HEK293T (cell line): ENCODE measurements at regions not wholly inside any gene's neighbourhood (a gene's known extent, or its start where the extent isn't known, plus 50 kb on each side); places are given as distances from the start of the nearest gene placed in this dataset.

Experiments
- ARNT ChIP-seq: fragments of 450-650 bp; IDR thresholded peaks from 2 replicates; pipeline ENCODE4 v1.6.1; 2017; ENCODE audit warnings: mild to moderate bottlenecking
- BHLHE40 ChIP-seq: fragments of 450-650 bp; IDR thresholded peaks from 2 replicates; pipeline ENCODE4 v1.6.1; 2016; ENCODE audit warnings: mild to moderate bottlenecking, moderate library complexity, borderline replicate concordance
- CTBP1 ChIP-seq: fragments of 450-650 bp; IDR thresholded peaks from 2 replicates; pipeline ENCODE4 v1.6.1; 2016; ENCODE audit warnings: borderline replicate concordance
- ELF4 ChIP-seq: fragments of 450-650 bp; IDR thresholded peaks from 2 replicates; pipeline ENCODE4 v1.6.1; 2017; ENCODE audit warnings: antibody characterized with exemption
- FOXK2 ChIP-seq: fragments of 450-650 bp; IDR thresholded peaks from 2 replicates; pipeline ENCODE4 v1.6.1; 2016; ENCODE audit warnings: mild to moderate bottlenecking
- FOXM1 ChIP-seq: fragments of 450-650 bp; IDR thresholded peaks from 2 replicates; pipeline ENCODE4 v1.6.1; 2017; ENCODE audit warnings: mild to moderate bottlenecking, borderline replicate concordance
- HDGF ChIP-seq: fragments of 450-650 bp; IDR thresholded peaks from 2 replicates; pipeline ENCODE4 v1.6.1; 2017; ENCODE audit warnings: antibody characterized with exemption, borderline replicate concordance
- L3MBTL2 ChIP-seq: fragments of 450-650 bp; conservative IDR thresholded peaks from 2 replicates; pipeline ENCODE4 v1.6.1; 2016; ENCODE audit warnings: mild to moderate bottlenecking
- LEF1 ChIP-seq: fragments of 450-650 bp; IDR thresholded peaks from 2 replicates; pipeline ENCODE4 v1.6.1; 2017; ENCODE audit warnings: mild to moderate bottlenecking, borderline replicate concordance
- SP1 ChIP-seq: fragments of 450-650 bp; IDR thresholded peaks from 2 replicates; pipeline ENCODE4 v1.6.1; 2017
- SUZ12 ChIP-seq: fragments of 450-650 bp; IDR thresholded peaks from 2 replicates; pipeline ENCODE4 v1.6.1; 2016; ENCODE audit warnings: mild to moderate bottlenecking
- TARDBP ChIP-seq: fragments of 450-650 bp; IDR thresholded peaks from 2 replicates; pipeline ENCODE4 v1.6.1; 2016
- TF ChIP-seq, protein P1 (sequence below): fragments of 450-650 bp; IDR thresholded peaks from 2 replicates; pipeline ENCODE4 v1.6.1; 2016

- TF ChIP-seq TARDBP (no peak), HDGF (no peak), ELF4 (no peak), ARNT (no peak), CTBP1 (no peak), FOXK2 (no peak), FOXM1 (no peak), LEF1 (no peak), SP1 (no peak), BHLHE40 (no peak), L3MBTL2 (no peak), SUZ12 (no peak)
- TF ChIP-seq, protein P1, sequence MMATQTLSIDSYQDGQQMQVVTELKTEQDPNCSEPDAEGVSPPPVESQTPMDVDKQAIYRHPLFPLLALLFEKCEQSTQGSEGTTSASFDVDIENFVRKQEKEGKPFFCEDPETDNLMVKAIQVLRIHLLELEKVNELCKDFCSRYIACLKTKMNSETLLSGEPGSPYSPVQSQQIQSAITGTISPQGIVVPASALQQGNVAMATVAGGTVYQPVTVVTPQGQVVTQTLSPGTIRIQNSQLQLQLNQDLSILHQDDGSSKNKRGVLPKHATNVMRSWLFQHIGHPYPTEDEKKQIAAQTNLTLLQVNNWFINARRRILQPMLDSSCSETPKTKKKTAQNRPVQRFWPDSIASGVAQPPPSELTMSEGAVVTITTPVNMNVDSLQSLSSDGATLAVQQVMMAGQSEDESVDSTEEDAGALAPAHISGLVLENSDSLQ: no peak
Measured at GRCh38 chr3:44130249-44130648, 111.4 kb upstream of the TOPAZ1 start.
